ENCODE measurements at regions not wholly inside any gene's neighbourhood (a gene's known extent, or its start where the extent isn't known, plus 50 kb on each side); places are given as distances from the start of the nearest gene placed in this dataset.

DNA sequence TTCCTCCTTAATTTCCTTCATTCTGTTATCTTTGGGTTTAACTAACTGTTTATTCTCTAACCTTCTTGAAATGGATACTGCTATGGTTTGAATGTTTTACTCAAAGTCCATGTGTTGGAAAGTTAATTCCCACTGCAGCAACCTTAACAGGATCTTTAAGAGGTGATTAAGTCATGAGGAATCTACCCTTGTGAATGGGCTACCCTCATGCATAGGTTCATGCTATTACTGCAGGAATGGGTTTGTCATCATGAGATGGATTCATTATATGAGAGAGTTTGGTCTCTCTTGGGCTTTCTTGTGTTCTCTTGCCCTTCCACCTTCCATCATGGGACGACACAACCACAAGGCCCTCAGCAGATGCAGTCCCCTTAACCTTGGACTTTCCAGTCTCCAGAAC, 516.9 kb downstream of the ADGRL2 start:
- TF ChIP-seq ZSCAN29 (IDR thresholded peaks at IDR 0.05) (no peak), POLR2AphosphoS5 (IDR thresholded peaks at IDR 0.05; ENCODE audit: low read length) (no peak), JUND (IDR thresholded peaks at IDR 0.05; ENCODE audit: low read depth, low read length) (no peak)
- TF ChIP-seq, protein P1, sequence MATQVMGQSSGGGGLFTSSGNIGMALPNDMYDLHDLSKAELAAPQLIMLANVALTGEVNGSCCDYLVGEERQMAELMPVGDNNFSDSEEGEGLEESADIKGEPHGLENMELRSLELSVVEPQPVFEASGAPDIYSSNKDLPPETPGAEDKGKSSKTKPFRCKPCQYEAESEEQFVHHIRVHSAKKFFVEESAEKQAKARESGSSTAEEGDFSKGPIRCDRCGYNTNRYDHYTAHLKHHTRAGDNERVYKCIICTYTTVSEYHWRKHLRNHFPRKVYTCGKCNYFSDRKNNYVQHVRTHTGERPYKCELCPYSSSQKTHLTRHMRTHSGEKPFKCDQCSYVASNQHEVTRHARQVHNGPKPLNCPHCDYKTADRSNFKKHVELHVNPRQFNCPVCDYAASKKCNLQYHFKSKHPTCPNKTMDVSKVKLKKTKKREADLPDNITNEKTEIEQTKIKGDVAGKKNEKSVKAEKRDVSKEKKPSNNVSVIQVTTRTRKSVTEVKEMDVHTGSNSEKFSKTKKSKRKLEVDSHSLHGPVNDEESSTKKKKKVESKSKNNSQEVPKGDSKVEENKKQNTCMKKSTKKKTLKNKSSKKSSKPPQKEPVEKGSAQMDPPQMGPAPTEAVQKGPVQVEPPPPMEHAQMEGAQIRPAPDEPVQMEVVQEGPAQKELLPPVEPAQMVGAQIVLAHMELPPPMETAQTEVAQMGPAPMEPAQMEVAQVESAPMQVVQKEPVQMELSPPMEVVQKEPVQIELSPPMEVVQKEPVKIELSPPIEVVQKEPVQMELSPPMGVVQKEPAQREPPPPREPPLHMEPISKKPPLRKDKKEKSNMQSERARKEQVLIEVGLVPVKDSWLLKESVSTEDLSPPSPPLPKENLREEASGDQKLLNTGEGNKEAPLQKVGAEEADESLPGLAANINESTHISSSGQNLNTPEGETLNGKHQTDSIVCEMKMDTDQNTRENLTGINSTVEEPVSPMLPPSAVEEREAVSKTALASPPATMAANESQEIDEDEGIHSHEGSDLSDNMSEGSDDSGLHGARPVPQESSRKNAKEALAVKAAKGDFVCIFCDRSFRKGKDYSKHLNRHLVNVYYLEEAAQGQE (IDR thresholded peaks at IDR 0.05; ENCODE audit: low read depth, low read length), result no peak
